ENCODE measurements at regions not wholly inside any gene's neighbourhood (a gene's known extent, or its start where the extent isn't known, plus 50 kb on each side); places are given as distances from the start of the nearest gene placed in this dataset.

- DNase-seq, result no peak
Observed at GRCh38 chr7:42489299-42489698, 252.3 kb upstream of the GLI3 start.

GRCh38 chr7:42485301-42485766 lies 248.3 kb upstream of the GLI3 start:
- DNase-seq, result no peak

GRCh38 chr7:42483886-42484285 lies 246.9 kb upstream of the GLI3 start:
- DNase-seq, result no peak

- no peak for DNase-seq
Observed at GRCh38 chr7:42479816-42480633, 243.0 kb upstream of the GLI3 start.

GRCh38 chr7:42479452-42479815 lies 242.4 kb upstream of the GLI3 start:
- DNase-seq, result no peak

GRCh38 chr7:42478717-42479116 lies 241.7 kb upstream of the GLI3 start:
- DNase-seq, result no peak

GRCh38 chr7:42476255-42476654 lies 239.2 kb upstream of the GLI3 start:
- no peak for DNase-seq

GRCh38 chr7:42475082-42475481 lies 238.1 kb upstream of the GLI3 start:
- DNase-seq, result no peak

- no peak for DNase-seq
Observed at GRCh38 chr7:42473099-42473498, 236.1 kb upstream of the GLI3 start.

GRCh38 chr7:42471573-42472174 lies 234.7 kb upstream of the GLI3 start:
- no peak for DNase-seq

GRCh38 chr7:42469341-42469740 lies 232.3 kb upstream of the GLI3 start:
- peak; percentile 71 for DNase-seq

- DNase-seq, result no peak
Observed at GRCh38 chr7:42468471-42468870, 231.5 kb upstream of the GLI3 start.

GRCh38 chr7:42461537-42461936 lies 224.5 kb upstream of the GLI3 start:
- no peak for DNase-seq

- DNase-seq, result no peak
Observed at GRCh38 chr7:42460933-42461332, 223.9 kb upstream of the GLI3 start.

GRCh38 chr7:42460148-42460547 lies 223.1 kb upstream of the GLI3 start:
- no peak for DNase-seq

- no peak for DNase-seq
Observed at GRCh38 chr7:42457663-42458062, 220.7 kb upstream of the GLI3 start.

GRCh38 chr7:42456756-42457276 lies 219.8 kb upstream of the GLI3 start:
- no peak for DNase-seq

GRCh38 chr7:42456267-42456666 lies 219.3 kb upstream of the GLI3 start:
- DNase-seq, result peak; percentile 74

GRCh38 chr7:42453931-42454361 lies 216.9 kb upstream of the GLI3 start:
- no peak for DNase-seq

GRCh38 chr7:42452356-42452755 lies 215.3 kb upstream of the GLI3 start:
- DNase-seq, result no peak

- DNase-seq, result no peak
Observed at GRCh38 chr7:42449431-42449830, 212.4 kb upstream of the GLI3 start.

- no peak for DNase-seq
Observed at GRCh38 chr7:42448901-42449300, 211.9 kb upstream of the GLI3 start.

- no peak for DNase-seq
Observed at GRCh38 chr7:42445691-42446090, 208.7 kb upstream of the GLI3 start.

GRCh38 chr7:42440951-42441350 lies 203.9 kb upstream of the GLI3 start:
- DNase-seq, result no peak

Measured in NCI-H2171 treated with DMSO at 0.1 percent for 48 hours (cell line).